GM12872 (cell line): ENCODE measurements at regions not wholly inside any gene's neighbourhood (a gene's known extent, or its start where the extent isn't known, plus 50 kb on each side); places are given as distances from the start of the nearest gene placed in this dataset.

Experiments
- CTCF ChIP-seq: IDR thresholded peaks from 3 replicates; pipeline ENCODE4 v1.5.1; 2011; ENCODE audit warnings: low read depth, mild to moderate bottlenecking, low read length, moderate library complexity; ENCODE audit not compliant: insufficient read depth

GRCh38 chr1:80445033-80445432 is 1355.7 kb upstream of the ADGRL2 start:
- TF ChIP-seq CTCF, result no peak

GRCh38 chr1:80444171-80444570 is 1356.6 kb upstream of the ADGRL2 start:
- TF ChIP-seq CTCF, result no peak

- TF ChIP-seq CTCF, result 0 out of 3 replicates have a peak, but pooled peaks have one; percentile 9
Observed at GRCh38 chr1:80441664-80442063, 1359.1 kb upstream of the ADGRL2 start.

DNA sequence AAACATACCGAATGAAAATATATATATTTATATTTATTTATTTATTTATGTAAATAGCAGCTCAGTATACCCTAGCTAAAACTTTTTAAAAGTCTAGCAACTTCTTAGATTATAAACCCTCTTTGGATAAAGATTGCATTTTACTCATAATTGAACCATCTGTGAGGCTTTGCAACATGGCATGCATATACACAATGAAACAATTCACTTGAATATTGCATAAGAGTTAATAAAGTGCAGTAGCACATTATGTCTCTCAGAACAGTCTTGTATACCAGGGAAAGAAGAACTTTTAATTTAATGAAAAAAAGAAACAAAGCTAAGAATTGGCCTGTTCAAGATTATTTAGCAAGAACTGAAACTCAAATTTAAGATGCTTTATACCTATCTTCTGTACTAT is 1363.9 kb upstream of the ADGRL2 start:
- no peak for TF ChIP-seq CTCF

DNA sequence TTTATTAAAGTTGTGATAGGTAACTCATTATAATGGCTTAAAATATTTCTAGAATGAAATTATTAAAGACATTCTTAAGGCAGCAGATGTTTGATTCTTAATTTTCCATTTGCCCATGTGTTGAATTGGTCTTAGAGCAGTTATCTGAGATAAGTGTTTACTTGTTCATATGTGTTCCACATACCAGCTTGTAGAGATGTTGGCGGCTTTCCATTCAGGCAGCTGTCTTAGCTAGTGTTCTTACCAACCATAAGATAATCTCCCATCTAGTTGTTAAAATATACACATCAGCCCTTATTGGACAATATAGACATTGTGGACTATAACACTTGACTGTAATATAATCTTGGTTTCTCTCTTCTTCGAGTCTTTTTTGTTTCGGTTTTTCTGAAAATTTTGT is 1372.9 kb upstream of the ADGRL2 start:
- no peak for TF ChIP-seq CTCF

GRCh38 chr1:80424249-80424648 is 1376.5 kb upstream of the ADGRL2 start:
- no peak for TF ChIP-seq CTCF

DNA sequence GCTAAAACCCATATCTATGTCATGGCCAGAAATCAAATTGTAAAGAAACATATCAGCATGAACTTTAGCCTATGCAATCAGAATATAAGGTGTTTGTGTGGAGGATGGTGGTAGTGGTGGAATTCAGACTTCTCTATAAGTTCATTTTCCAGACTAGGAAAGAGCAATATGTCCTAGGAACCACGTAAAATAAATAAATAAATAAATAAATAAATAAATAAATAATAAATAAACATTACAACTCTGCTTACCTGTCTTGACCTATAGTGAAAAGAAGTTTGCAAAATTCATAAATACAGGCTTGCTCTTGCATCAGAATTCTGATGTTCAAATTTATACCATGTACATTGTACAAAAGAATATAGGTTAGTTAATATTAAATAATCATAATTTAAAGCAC is 1382.6 kb upstream of the ADGRL2 start:
- TF ChIP-seq CTCF, result no peak

- TF ChIP-seq CTCF, result no peak
Observed at GRCh38 chr1:80417671-80418070, 1383.1 kb upstream of the ADGRL2 start.
